NT2/D1 (cell line): ENCODE measurements at regions not wholly inside any gene's neighbourhood (a gene's known extent, or its start where the extent isn't known, plus 50 kb on each side); places are given as distances from the start of the nearest gene placed in this dataset.
"Not testable (repeated sequence)": the region's sequence is repeated elsewhere in the genome, so short reads cannot be mapped to it uniquely, and the experiment has no call there.

Source experiments
- DNase-seq: peaks from one replicate; pipeline ENCODE4 v3.0.0-alpha.2; 2011; ENCODE audit warnings: low read depth, low spot score
- H3K27me3 ChIP-seq: 2 replicates; pipeline ENCODE4 v1.6.0; 2011; ENCODE audit warnings: mild to moderate bottlenecking; ENCODE audit not compliant: insufficient read length, insufficient read depth
- H3K36me3 ChIP-seq: 2 replicates; pipeline ENCODE4 v1.6.1; 2011; ENCODE audit warnings: mild to moderate bottlenecking, low read length, mixed read lengths; ENCODE audit not compliant: insufficient read depth, insufficient read length
- H3K4me1 ChIP-seq: 2 replicates; pipeline ENCODE4 v1.5.1; 2011; ENCODE audit not compliant: insufficient read depth, insufficient read length
- H3K4me3 ChIP-seq: 2 replicates; pipeline ENCODE4 v1.5.1; 2011; ENCODE audit warnings: low read depth; ENCODE audit not compliant: insufficient read length
- H3K9ac ChIP-seq: 2 replicates; pipeline ENCODE4 v1.6.0; 2011; ENCODE audit warnings: low read depth; ENCODE audit not compliant: insufficient read length
- H3K9me3 ChIP-seq: 2 replicates; pipeline ENCODE4 v1.5.1; 2011; ENCODE audit warnings: mild to moderate bottlenecking, low read length; ENCODE audit not compliant: insufficient read depth
- SUZ12 ChIP-seq: IDR thresholded peaks from 2 replicates; pipeline ENCODE4 v1.6.1; 2011; ENCODE audit not compliant: insufficient read length, insufficient read depth; ENCODE audit errors: extremely low read depth
- YY1 ChIP-seq: IDR thresholded peaks from 2 replicates; pipeline ENCODE4 v1.6.1; 2011; ENCODE audit not compliant: insufficient read length, insufficient read depth
- ZNF274 ChIP-seq: IDR thresholded peaks from 2 replicates; pipeline ENCODE4 v1.6.1; 2011; ENCODE audit warnings: mild to moderate bottlenecking, low read depth, low read length

GRCh38 chr5:167104351-167104750, 1187.1 kb upstream of the WWC1 start:
- Histone ChIP-seq H3K36me3 (no peaks in the 10 kb centered on the region), H3K4me1 (no peaks in the 10 kb centered on the region), H3K4me3 (no peak overlapping the region), H3K27me3 (no peaks in the 10 kb centered on the region), H3K9me3 (no peaks in the 10 kb centered on the region), H3K9ac (no peak overlapping the region)
- TF ChIP-seq SUZ12 (no peak), ZNF274 (no peak), YY1 (no peak)
- no peak for DNase-seq

DNA sequence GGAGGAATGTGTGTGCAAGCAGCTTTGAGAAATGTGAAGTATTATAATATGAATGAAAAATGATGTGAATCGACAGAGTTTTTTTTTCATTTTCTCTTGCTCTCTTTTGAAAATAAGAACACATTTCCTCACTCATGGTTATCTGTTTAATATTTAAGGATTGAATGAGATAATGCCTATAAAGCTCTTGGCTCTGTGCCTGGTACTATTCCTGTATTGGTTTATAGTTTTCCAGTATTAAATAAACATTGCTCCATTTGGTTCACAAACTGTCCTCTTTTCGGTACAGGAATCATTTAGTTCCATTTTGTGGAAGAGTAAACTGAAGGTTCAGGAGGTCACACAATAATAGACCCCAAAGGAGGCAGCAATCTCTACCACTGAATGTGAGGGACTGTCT, 1185.5 kb upstream of the WWC1 start:
- no peak for DNase-seq
- no peaks in the 10 kb centered on the region for H3K36me3 ChIP-seq
- no peaks in the 10 kb centered on the region for H3K9me3 ChIP-seq
- H3K4me3 ChIP-seq, result no peak overlapping the region
- H3K4me1 ChIP-seq, result no peaks in the 10 kb centered on the region
- TF ChIP-seq SUZ12 (no peak), YY1 (no peak), ZNF274 (no peak)
- H3K9ac ChIP-seq, result no peak overlapping the region
- no peaks in the 10 kb centered on the region for H3K27me3 ChIP-seq

DNA sequence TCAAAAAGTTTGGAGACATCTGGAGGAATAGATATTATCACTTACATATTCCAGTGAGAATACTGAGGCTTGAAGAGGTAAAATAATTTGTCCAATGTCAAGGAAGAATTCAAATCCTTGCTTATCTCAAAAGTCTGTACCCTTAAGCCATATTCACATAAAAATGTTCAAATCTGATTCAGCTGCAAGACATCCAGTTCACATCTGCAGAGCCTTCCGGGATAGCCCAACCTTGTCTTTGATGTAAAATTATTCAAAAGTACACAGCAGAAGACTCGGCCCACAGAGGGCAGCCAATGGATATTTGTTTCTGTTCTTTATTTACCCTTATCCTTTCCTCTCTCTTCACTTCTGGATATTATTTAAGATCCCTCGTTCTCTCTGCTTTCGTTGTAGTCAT, 1183.8 kb upstream of the WWC1 start:
- TF ChIP-seq YY1 (no peak), SUZ12 (no peak), ZNF274 (no peak)
- Histone ChIP-seq H3K4me1 (no peaks in the 10 kb centered on the region), H3K36me3 (no peaks in the 10 kb centered on the region), H3K4me3 (no peak overlapping the region), H3K27me3 (no peaks in the 10 kb centered on the region), H3K9me3 (no peaks in the 10 kb centered on the region), H3K9ac (no peak overlapping the region)
- DNase-seq, result no peak

DNA sequence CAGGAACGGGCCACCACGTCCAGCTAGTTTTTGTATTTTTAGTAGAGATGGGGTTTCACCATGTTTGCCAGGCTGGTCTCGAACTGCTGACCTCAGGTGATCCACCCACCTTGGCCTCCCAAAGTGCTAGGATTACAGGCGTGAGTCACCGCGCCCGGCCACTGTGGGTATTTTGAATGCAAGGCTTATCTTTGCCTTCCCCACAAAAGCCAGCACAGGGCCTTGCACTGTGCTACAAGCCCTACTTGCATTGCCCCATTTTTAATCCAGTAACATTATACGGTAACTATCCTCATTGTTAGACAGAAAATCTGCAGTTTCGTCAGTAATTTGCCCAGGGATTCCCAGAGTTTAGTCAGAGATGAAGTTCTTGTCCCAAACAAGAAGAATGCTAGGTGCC, 1183.2 kb upstream of the WWC1 start:
- not testable (repeated sequence) for DNase-seq, H3K27me3 ChIP-seq, H3K9me3 ChIP-seq, H3K4me1 ChIP-seq, H3K36me3 ChIP-seq, H3K9ac ChIP-seq, H3K4me3 ChIP-seq

GRCh38 chr5:167112556-167112955, 1178.9 kb upstream of the WWC1 start:
- no peaks in the 10 kb centered on the region for H3K4me1 ChIP-seq
- H3K9me3 ChIP-seq, result no peaks in the 10 kb centered on the region
- TF ChIP-seq YY1 (no peak), SUZ12 (no peak), ZNF274 (no peak)
- no peak for DNase-seq
- no peaks in the 10 kb centered on the region for H3K36me3 ChIP-seq
- H3K27me3 ChIP-seq, result no peaks in the 10 kb centered on the region
- H3K9ac ChIP-seq, result no peak overlapping the region
- H3K4me3 ChIP-seq, result no peak overlapping the region

DNA sequence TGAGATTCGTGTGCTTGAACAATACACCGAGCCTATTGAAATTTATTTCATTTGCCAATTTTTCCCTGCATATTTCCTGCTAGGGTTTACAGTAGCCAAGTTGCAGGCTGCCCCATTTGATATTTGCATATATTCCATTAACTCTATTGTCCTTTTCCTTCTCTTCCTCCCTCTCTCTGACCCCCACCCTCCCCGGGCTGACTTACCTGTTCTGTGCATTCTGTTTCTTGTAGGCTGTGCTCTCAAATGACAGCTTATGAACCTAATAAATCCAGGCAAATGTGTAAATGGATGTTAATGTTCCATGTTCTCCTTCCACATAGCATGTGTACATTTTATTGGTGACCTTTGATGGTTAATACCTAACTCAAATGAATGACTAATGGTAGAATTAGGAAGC, 1169.2 kb upstream of the WWC1 start:
- Histone ChIP-seq H3K9me3 (no peaks in the 10 kb centered on the region), H3K36me3 (no peaks in the 10 kb centered on the region), H3K27me3 (no peaks in the 10 kb centered on the region), H3K4me1 (no peaks in the 10 kb centered on the region), H3K9ac (no peak overlapping the region), H3K4me3 (no peak overlapping the region)
- no peak for DNase-seq
- no peak for TF ChIP-seq ZNF274
- TF ChIP-seq YY1, result no peak
- TF ChIP-seq SUZ12, result no peak

GRCh38 chr5:167123126-167123525, 1168.3 kb upstream of the WWC1 start:
- Histone ChIP-seq H3K4me1 (no peaks in the 10 kb centered on the region), H3K9ac (no peak overlapping the region), H3K9me3 (no peaks in the 10 kb centered on the region), H3K27me3 (no peaks in the 10 kb centered on the region), H3K36me3 (no peaks in the 10 kb centered on the region), H3K4me3 (no peak overlapping the region)
- TF ChIP-seq SUZ12, result no peak
- no peak for TF ChIP-seq ZNF274
- TF ChIP-seq YY1, result no peak
- no peak for DNase-seq

GRCh38 chr5:167128581-167128980, 1162.9 kb upstream of the WWC1 start:
- Histone ChIP-seq H3K4me1 (no peaks in the 10 kb centered on the region), H3K9me3 (no peaks in the 10 kb centered on the region), H3K9ac (no peak overlapping the region), H3K27me3 (no peaks in the 10 kb centered on the region), H3K36me3 (no peaks in the 10 kb centered on the region), H3K4me3 (no peak overlapping the region)
- DNase-seq, result no peak
- TF ChIP-seq SUZ12 (no peak), ZNF274 (no peak), YY1 (no peak)
